Suprapubic skin (tissue), 3 donors: ENCODE measurements at regions not wholly inside any gene's neighbourhood (a gene's known extent, or its start where the extent isn't known, plus 50 kb on each side); places are given as distances from the start of the nearest gene placed in this dataset.
"Not testable (repeated sequence)": the region's sequence is repeated elsewhere in the genome, so short reads cannot be mapped to it uniquely, and the experiment has no call there.

Experiments
- EP300 ChIP-seq: sonication (generic); formaldehyde crosslinking; IDR thresholded peaks from one replicate; pipeline ENCODE4 v1.6.1; 2017; ENCODE audit warnings: antibody characterized with exemption
- TF ChIP-seq, protein P1 (sequence below), 2 donors: fragments of 200-600 bp in 1 of 2; fragments of 450-650 bp in 1 of 2; sonication (generic) in 1 of 2; IDR thresholded peaks; one replicate each; pipeline ENCODE4 v1.5.1; 2016 to 2019; ENCODE audit warnings: antibody characterized with exemption in 2 of 2, mild to moderate bottlenecking in 1 of 2, moderate library complexity in 1 of 2

DNA sequence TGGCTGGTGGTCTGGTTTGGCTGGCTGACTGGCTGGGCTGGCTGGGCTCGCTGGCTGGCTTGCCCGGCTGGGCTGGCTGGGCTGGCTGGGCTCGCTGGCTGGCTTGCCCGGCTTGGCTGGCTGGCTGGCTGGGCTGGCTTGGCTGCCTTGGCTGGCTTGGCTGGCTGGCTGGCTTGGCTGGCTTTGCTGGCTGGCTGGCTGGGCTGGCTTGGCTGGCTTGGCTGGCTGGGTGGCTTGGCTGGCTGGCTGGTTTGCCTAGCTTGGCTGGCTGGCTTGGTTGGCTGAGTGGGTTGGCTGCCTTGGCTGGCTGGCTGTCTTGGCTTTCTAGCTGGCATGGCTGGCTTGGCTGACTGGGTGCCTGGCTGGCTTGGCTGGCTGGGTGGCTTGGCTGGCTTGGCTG, 245.1 kb upstream of the POTEB2 start:
- not testable (repeated sequence) for TF ChIP-seq EP300
- TF ChIP-seq, protein P1, sequence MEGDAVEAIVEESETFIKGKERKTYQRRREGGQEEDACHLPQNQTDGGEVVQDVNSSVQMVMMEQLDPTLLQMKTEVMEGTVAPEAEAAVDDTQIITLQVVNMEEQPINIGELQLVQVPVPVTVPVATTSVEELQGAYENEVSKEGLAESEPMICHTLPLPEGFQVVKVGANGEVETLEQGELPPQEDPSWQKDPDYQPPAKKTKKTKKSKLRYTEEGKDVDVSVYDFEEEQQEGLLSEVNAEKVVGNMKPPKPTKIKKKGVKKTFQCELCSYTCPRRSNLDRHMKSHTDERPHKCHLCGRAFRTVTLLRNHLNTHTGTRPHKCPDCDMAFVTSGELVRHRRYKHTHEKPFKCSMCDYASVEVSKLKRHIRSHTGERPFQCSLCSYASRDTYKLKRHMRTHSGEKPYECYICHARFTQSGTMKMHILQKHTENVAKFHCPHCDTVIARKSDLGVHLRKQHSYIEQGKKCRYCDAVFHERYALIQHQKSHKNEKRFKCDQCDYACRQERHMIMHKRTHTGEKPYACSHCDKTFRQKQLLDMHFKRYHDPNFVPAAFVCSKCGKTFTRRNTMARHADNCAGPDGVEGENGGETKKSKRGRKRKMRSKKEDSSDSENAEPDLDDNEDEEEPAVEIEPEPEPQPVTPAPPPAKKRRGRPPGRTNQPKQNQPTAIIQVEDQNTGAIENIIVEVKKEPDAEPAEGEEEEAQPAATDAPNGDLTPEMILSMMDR (IDR thresholded peaks at IDR 0.05) = not testable (repeated sequence)
